Esophagus muscularis mucosa (tissue), 4 donors: ENCODE measurements at regions not wholly inside any gene's neighbourhood (a gene's known extent, or its start where the extent isn't known, plus 50 kb on each side); places are given as distances from the start of the nearest gene placed in this dataset.
"Not testable (repeated sequence)": the region's sequence is repeated elsewhere in the genome, so short reads cannot be mapped to it uniquely, and the experiment has no call there.

Source experiments
- DNase-seq: peaks from one replicate; pipeline ENCODE4 v3.0.0-alpha.2; 2017; ENCODE audit errors: extremely low spot score
- H3K27ac ChIP-seq, 4 donors: fragments of 200-600 bp; sonication (generic); replicated peaks in 1 of 4; 1 replicate in 3 of 4; 2 replicates in 1 of 4; pipeline ENCODE4 v1.5.1; 2016 to 2019; ENCODE audit warnings: mild to moderate bottlenecking in 1 of 4
- H3K27me3 ChIP-seq, 4 donors: fragments of 200-600 bp; sonication (generic); one replicate each; pipeline versions ENCODE4 v1.5.1 to v1.6.0; 2016 to 2019
- H3K36me3 ChIP-seq, 4 donors: fragments of 200-600 bp; sonication (generic); one replicate each; pipeline ENCODE4 v1.5.1; 2016 to 2019
- H3K4me1 ChIP-seq, 4 donors: fragments of 200-600 bp; sonication (generic); one replicate each; pipeline ENCODE4 v1.5.1; 2016 to 2019
- H3K4me3 ChIP-seq, 4 donors: fragments of 200-600 bp; sonication (generic); 1 replicate in 2 of 4; 2 replicates in 2 of 4; pipeline ENCODE4 v1.5.1; 2016 to 2019; ENCODE audit warnings: mild to moderate bottlenecking in 4 of 4, moderate library complexity in 1 of 4
- H3K9me3 ChIP-seq, 4 donors: fragments of 200-600 bp; sonication (generic); 1 replicate in 3 of 4; 2 replicates in 1 of 4; pipeline ENCODE4 v1.5.1; 2016 to 2019
- CTCF ChIP-seq, 3 experiments: fragments of 200-600 bp in 2 of 3; fragments of 450-650 bp in 1 of 3; sonication (generic) in 2 of 3; IDR thresholded peaks; one replicate each; pipeline ENCODE4 v1.5.1; 2017 to 2019; ENCODE audit warnings: antibody characterized with exemption in 3 of 3, mild to moderate bottlenecking in 2 of 3, moderate library complexity in 1 of 3
- EP300 ChIP-seq: sonication (generic); formaldehyde crosslinking; IDR thresholded peaks from one replicate; pipeline ENCODE4 v1.6.1; 2017; ENCODE audit warnings: antibody characterized with exemption
- POLR2A ChIP-seq: fragments of 450-650 bp; IDR thresholded peaks from one replicate; pipeline ENCODE4 v1.6.1; 2017; ENCODE audit warnings: antibody characterized with exemption, moderate library complexity, mild to moderate bottlenecking, low read depth
- POLR2AphosphoS5 ChIP-seq, 2 donors: sonication (generic); formaldehyde crosslinking; IDR thresholded peaks; one replicate each; pipeline ENCODE4 v1.6.1; 2017; ENCODE audit warnings: antibody characterized with exemption in 2 of 2
- WGBS: methylation state at CpG from one replicate; pipeline ENCODE4 v1.1.5; 2018; 5-methylcytosine and 5-hydroxymethylcytosine counted together
- intact Hi-C: fragments of 100-400 bp; cut with DNase I; formaldehyde crosslinking; loops from one replicate; pipeline ENCODE4 v1.15.1; 2023

GRCh38 chr5:155822177-155822576, 504.8 kb upstream of the SGCD start:
- DNase-seq: no peak
- 59% methylated on average over 3 of the region's 3 CpGs for WGBS
- Histone ChIP-seq H3K9me3 (no peaks in the 10 kb centered on the region), H3K36me3 (no peaks in the 10 kb centered on the region), H3K27me3 (no peaks in the 10 kb centered on the region), H3K4me3 (no peak overlapping the region), H3K27ac (no peak overlapping the region), H3K4me1 (no peaks in the 10 kb centered on the region)
- intact Hi-C loops: no loop called here
- no peak for TF ChIP-seq POLR2A

- H3K4me1 ChIP-seq: no peaks in the 10 kb centered on the region
- 81% methylated on average over 3 of the region's 3 CpGs for WGBS
- H3K9me3 ChIP-seq: no peaks in the 10 kb centered on the region
- intact Hi-C loops: no loop called here
- no peaks in the 10 kb centered on the region for H3K36me3 ChIP-seq
- H3K4me3 ChIP-seq: no peak overlapping the region
- H3K27ac ChIP-seq: no peak overlapping the region
- no peak for TF ChIP-seq POLR2AphosphoS5 (IDR thresholded peaks at IDR 0.05)
- TF ChIP-seq POLR2A: no peak
- TF ChIP-seq EP300: no peak
- no peak for TF ChIP-seq CTCF (IDR thresholded peaks at IDR 0.05)
- no peaks in the 10 kb centered on the region for H3K27me3 ChIP-seq
- DNase-seq: no peak
Measured at GRCh38 chr5:155826611-155827507, 500.1 kb upstream of the SGCD start.

GRCh38 chr5:155827508-155827815, 499.5 kb upstream of the SGCD start:
- H3K36me3 ChIP-seq, H3K27me3 ChIP-seq, H3K4me3 ChIP-seq, DNase-seq, H3K4me1 ChIP-seq, H3K27ac ChIP-seq, intact Hi-C loops, H3K9me3 ChIP-seq: not testable (repeated sequence)
- 93% methylated on average over 2 of the region's 2 CpGs for WGBS

- no peaks in the 10 kb centered on the region for H3K9me3 ChIP-seq
- H3K4me1 ChIP-seq: no peaks in the 10 kb centered on the region
- no peak for DNase-seq
- no peaks in the 10 kb centered on the region for H3K36me3 ChIP-seq
- H3K4me3 ChIP-seq: no peak overlapping the region
- intact Hi-C loops: no loop called here
- TF ChIP-seq POLR2A: no peak
- 87% methylated on average over 1 of the region's 1 CpG for WGBS
- no peak overlapping the region for H3K27ac ChIP-seq
- no peaks in the 10 kb centered on the region for H3K27me3 ChIP-seq
Measured at GRCh38 chr5:155827949-155828348, 499.0 kb upstream of the SGCD start.

- H3K9me3 ChIP-seq: no peaks in the 10 kb centered on the region
- no peak overlapping the region for H3K4me3 ChIP-seq
- DNase-seq: no peak
- no peaks in the 10 kb centered on the region for H3K36me3 ChIP-seq
- no peak for TF ChIP-seq EP300
- no peak for TF ChIP-seq POLR2AphosphoS5 (IDR thresholded peaks at IDR 0.05)
- no peak for TF ChIP-seq CTCF (IDR thresholded peaks at IDR 0.05)
- no peak for TF ChIP-seq POLR2A
- H3K27me3 ChIP-seq: no peaks in the 10 kb centered on the region
- WGBS: 83% methylated on average over 4 of the region's 4 CpGs
- no peak overlapping the region for H3K27ac ChIP-seq
- intact Hi-C loops: no loop called here
- H3K4me1 ChIP-seq: no peaks in the 10 kb centered on the region
Measured at GRCh38 chr5:155831491-155831890, 495.5 kb upstream of the SGCD start.

GRCh38 chr5:155833287-155833686, 493.7 kb upstream of the SGCD start:
- Histone ChIP-seq H3K27me3 (no peaks in the 10 kb centered on the region), H3K4me1 (no peaks in the 10 kb centered on the region), H3K4me3 (no peak overlapping the region), H3K36me3 (no peaks in the 10 kb centered on the region), H3K9me3 (no peaks in the 10 kb centered on the region), H3K27ac (no peak overlapping the region)
- DNase-seq: no peak
- WGBS: 87% methylated on average over 1 of the region's 1 CpG
- TF ChIP-seq CTCF (IDR thresholded peaks at IDR 0.05) (no peak), EP300 (no peak), POLR2A (no peak), POLR2AphosphoS5 (IDR thresholded peaks at IDR 0.05) (no peak)
- intact Hi-C loops: no loop called here
